Erythroblast (primary cell): ENCODE measurements at regions not wholly inside any gene's neighbourhood (a gene's known extent, or its start where the extent isn't known, plus 50 kb on each side); places are given as distances from the start of the nearest gene placed in this dataset.
A peak's percentile ranks its signal among the peaks of the same experiment; 100 is the strongest.
"Not testable (repeated sequence)": the region's sequence is repeated elsewhere in the genome, so short reads cannot be mapped to it uniquely, and the experiment has no call there.

ENCODE experiments used
- DNase-seq, 2 experiments: peaks; one replicate each; lab custom pipeline; 2025; lab: John Stamatoyannopoulos, UW
- GATA1 ChIP-seq: IDR thresholded peaks from 2 replicates; pipeline ENCODE4 v1.6.1; 2011; ENCODE audit warnings: low read depth, mild to moderate bottlenecking, control low read depth, low read length, moderate library complexity
- POLR2A ChIP-seq: IDR thresholded peaks from 2 replicates; pipeline ENCODE4 v1.6.1; 2011; ENCODE audit warnings: mild to moderate bottlenecking, low read length

DNA sequence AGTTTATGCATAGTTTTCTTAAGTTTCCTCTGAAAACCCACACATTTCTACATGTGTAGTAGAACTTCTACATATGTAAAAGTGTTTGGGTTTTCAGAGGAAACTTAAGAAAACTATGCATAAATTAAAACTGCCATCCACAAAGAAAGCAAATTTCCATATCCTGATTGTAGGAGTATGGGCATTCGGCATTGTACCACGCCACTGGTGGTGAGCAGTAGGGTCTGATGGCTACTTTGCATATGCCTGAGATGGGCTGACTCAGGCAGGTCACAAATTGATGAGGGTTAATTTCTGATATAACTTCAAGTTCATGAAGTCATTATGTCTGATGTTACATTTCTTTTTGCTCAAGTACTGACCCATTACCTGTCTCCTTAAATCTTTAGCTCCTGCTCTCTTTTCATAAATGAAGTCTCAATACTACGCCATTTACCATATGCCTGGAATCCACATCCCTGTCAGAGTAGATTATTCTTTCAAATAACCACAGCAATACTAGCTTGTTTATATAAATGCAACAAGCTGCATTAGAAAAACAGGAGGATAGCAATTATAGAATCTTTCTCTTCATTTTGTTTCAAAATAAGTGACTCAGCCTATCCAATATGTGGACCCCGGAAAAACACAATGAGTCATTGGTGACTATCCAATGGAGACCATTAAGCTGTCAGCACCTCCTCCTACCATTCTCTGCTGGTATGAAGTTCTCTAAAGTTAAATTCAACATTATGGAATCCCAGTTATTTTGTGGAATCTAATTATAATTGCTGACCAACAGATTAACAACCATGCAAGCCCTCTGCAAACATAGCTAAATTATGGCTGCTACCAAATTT lies 355.2 kb upstream of the UBE2E3 start:
- TF ChIP-seq POLR2A (no peak), GATA1 (no peak)
- DNase-seq, result no peak

DNA sequence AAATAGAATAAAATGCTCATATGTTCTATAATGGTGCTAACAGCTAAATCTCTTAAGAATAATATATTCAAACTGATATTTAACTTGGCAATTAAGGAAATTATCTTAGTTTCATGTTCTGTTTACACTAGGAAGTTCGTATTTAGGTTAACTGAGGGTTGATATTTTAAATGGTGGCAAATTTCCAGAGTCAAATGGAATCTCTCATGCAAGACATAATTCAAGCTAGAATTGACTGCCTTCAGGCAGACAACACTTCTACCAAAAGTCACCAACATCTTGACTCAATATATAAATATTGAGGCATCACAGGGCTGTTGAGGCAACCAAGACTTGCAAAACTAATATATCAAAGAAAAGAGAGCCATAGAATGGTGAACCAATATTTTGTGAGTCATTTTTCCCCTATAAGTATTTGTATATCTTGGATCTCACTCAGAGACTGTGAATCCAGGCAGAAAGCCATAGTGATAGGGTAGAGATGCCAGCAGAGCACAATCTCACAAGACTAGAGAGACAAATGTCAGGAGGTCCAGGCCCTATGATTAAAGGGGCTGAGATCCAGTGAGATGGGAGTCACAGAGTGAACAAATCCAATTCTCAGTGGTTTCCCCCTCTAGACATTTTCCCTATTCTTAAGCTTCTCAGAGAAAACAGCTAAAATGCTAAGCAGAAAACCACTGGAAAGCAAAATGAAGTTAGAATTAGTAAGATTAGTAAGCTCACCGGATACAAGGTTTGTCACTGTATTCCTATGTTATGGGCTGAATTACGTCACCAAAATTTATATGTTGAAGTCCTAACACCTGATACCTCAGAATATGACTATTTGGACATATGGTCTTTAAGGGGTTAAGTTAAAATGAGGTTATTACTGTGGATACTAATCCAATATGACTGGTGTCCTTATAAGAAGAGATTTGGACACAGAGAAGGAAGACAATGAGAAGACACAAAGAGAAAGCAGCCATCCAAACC lies 358.2 kb upstream of the UBE2E3 start:
- TF ChIP-seq POLR2A, result no peak
- TF ChIP-seq GATA1, result no peak

DNA sequence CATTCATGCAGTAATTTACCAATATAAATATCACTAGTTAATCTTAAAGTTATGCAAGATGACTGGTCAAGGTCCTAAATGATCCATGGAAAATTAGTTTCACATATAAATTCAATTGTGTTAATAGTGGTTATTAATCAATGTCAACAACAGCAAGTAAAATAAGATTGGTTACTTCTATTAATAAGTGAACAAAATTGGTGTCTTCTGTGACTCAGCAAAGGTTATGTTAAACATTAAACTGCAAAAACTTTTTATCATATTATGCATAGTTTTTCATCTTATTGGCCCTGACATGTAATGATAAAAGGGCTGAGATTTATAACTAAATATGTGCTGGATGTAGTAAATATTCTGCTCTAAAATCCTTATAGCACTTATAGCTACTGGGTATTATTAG lies 359.0 kb upstream of the UBE2E3 start:
- no peak for TF ChIP-seq GATA1
- no peak for TF ChIP-seq POLR2A
- no peak for DNase-seq

More for the DNA sequence above, 358.2 kb upstream of the UBE2E3 start:
- DNase-seq, result no peak

DNA sequence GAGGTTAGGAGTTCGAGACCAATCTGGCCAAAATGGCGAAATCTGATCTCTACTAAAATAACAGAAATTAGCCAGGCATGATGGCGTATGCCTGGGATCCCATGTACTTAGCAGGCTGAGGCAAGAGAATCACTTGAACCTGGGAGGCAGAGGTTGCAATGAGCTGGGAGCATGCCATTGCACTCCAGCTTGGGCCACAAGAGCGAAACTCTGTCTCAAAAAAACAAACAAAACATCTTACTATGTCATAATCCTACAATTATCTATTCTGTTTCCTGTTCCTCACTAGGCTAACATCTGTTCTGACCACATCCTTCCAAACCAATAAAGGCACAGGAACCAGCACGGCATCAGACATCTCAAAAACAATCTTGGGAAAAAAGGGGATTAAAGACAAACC lies 361.8 kb upstream of the UBE2E3 start:
- no peak for TF ChIP-seq POLR2A
- no peak for TF ChIP-seq GATA1
- no peak for DNase-seq

DNA sequence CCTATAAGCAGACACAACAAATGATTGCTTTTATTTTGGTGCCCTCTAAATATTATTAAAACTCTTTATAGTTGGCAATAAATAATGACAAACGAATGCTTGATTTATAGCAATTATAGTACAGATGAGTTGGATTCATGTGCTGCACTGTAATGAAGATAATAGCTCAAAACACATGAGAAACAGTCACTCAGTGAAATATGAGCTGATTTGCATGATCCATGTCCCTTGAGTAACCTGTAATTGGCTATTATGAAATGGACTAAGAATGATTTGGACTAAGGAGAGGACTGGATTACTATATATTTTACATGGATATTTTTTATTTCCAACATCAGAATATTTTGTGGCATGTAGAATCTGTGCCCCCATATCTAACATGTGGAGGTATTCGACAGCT lies 365.6 kb upstream of the UBE2E3 start:
- DNase-seq, result no peak

DNA sequence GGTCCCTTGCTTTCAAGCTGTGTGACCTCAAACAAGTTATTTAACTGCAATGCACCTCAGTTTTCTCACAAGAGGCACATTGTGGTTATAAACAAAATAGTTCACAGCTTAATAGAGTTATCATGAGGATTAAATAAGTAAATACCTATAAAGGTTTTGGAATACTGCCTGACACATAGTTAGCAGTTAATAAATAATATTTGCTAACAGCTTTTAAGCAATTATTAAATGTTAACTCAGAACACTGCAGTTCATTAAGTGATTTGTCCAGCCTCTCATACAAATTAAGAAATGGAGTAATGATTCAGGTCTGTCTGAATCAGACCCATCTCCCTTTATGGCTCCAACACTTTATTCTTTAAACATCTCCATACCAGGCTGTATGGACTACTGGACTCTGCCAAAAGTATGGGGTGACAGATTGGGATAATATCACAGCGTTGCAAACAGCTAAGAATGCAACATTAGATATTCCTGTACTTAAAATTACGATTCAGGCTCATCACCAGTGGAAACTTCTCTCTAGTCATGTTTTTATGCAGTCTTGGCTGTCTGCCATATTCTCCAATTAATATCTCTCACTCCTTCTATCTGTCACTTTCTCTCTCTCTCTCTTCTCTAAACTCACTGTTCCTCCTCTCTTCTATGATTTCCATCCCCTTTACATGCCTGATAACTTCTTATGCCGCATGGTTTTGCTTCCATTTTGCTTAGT lies 370.6 kb upstream of the UBE2E3 start:
- DNase-seq, result no peak
- no peak for TF ChIP-seq GATA1
- no peak for TF ChIP-seq POLR2A

More for the DNA sequence above, 365.6 kb upstream of the UBE2E3 start:
- TF ChIP-seq GATA1 (no peak), POLR2A (no peak)

DNA sequence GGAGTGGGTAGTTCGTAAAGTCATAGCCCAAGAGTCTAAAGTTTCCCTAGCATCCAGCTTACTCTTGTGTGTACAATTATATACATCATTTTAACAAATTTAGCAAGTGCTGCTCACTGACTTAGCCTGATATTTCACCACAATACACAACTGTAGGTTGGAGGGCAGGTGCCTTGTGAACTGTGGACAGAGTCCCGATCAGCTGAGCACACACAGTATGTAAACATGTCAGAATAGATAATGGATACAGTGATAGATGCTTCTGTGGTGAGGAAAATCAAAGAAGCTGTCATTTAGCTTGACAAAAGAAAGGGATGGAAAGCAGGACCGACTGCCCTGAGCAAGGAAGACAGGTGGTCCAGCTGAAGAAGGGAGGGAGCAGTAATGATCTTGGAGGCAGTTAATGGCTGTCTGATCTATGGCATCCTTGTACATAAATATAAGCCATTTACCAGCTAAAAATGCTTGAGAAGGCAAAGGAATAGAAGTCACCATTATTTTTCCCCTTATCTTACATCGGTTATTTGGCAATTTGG lies 372.8 kb upstream of the UBE2E3 start:
- no peak for TF ChIP-seq GATA1
- TF ChIP-seq POLR2A, result no peak

DNA sequence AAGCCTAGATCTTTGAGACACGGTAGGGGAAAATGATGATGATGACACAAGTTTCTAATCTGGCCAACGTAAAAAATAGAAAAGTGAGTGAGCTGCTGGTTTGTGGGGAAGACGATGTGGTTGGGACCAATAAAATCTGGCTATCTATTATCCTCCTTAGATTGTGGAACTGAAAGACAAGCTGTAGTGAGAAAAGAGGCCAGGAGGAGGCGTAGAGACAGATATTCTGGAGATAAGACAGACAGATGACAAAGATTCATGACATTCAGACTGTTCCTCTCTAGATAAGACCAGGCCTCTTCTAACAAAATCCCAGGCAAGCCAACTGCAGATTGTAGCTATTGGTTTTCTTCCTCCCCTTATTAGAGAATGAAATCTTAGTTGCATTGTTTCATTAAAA lies 376.3 kb upstream of the UBE2E3 start:
- TF ChIP-seq GATA1, result no peak
- TF ChIP-seq POLR2A, result no peak
- peak; percentile 6 to 10 for DNase-seq

More for the DNA sequence above, 372.8 kb upstream of the UBE2E3 start:
- DNase-seq, result no peak

DNA sequence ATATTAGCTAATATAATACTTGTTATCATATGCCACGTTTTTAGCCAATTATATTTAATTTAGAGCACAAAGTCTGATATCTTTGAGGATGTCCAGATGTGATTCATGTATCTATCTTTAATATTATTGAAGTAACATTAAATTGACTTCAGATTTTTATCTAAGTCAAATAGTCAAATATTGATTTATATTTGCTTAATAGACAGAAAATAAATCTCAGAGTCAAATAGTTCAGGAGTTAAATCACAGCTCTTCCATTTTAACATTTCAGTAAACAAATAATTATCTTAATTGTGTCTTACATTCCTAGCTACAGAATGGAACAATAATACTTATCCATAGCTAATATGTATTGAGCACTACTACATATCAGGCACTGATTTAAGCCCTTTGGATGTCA lies 379.4 kb upstream of the UBE2E3 start:
- TF ChIP-seq POLR2A, result no peak
- no peak for TF ChIP-seq GATA1
- DNase-seq, result no peak

DNA sequence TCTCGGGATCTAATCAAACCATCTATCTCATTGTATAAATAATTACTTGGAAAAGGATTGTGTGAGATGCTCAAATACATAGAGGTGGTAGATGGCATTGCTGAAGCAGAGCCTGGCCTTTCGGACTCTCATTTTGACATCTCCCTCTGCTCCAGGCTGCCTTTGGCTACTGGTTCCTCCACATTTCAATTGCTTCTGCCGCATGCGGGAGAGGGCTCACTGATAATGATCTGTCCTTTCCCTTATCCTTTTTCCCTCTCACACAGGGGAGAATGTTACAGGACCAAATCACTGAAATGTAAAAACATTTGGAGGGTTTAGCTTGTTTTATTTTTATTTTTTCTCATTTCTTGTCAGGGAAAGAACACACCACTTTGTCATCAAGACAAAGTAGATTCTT lies 380.6 kb upstream of the UBE2E3 start:
- DNase-seq, result no peak
- TF ChIP-seq POLR2A (no peak), GATA1 (no peak)

DNA sequence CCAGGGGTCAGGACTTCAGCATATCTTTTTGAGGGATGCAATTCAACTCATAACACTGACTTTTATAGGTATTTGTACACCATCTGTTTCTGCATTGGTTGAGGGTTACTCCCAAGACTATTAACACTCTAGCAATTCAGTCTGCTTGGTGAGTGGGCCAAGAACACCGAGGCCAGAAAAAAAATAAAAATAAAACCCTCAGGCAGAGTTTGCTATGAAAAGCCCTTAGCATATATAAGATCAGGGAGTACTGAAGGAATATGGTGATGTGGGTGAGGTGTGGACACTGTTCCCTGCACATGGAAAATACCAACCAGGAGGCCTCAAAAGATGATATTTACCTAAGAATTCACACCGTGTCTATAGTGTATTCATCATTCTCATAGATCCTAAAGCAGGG lies 383.2 kb upstream of the UBE2E3 start:
- DNase-seq, result no peak
- TF ChIP-seq GATA1, result no peak
- TF ChIP-seq POLR2A, result no peak

DNA sequence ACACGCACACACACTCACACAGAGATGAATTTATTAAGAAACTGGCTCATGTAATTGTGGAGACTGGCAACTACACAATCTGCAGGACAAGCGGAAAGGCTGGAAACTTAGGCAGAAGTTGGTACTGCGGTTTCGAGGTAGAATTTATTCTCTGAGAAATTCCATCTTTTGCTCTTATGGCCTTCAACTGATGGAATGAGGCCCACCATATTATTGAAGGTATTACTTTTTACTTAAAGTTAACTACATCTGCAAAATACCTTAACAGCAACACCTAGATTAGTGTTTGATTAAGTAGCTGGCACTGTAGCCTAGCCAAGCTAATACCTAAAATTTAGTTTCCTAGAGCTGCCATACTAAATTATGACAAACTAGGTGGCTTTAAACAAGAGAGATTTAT lies 384.0 kb upstream of the UBE2E3 start:
- TF ChIP-seq GATA1, result no peak
- TF ChIP-seq POLR2A, result no peak

DNA sequence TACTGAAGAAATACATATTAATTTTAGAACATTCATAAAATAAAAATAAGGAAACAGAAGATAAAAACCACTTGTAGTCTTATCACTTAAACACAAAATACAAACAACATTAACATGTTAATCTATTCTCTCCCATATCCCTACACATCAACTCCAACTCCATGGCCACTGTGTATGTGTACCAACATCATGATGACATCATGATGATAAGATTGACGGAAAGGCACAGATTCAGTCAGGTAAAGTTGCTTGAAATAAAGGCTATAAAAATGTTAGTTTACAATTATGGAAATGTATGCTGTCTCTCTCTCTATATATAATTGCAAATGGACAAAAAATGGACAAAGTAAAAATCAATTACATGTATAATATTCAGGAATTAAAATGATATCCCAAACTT lies 388.5 kb upstream of the UBE2E3 start:
- TF ChIP-seq POLR2A (no peak), GATA1 (no peak)

More for the DNA sequence above, 384.0 kb upstream of the UBE2E3 start:
- no peak for DNase-seq

DNA sequence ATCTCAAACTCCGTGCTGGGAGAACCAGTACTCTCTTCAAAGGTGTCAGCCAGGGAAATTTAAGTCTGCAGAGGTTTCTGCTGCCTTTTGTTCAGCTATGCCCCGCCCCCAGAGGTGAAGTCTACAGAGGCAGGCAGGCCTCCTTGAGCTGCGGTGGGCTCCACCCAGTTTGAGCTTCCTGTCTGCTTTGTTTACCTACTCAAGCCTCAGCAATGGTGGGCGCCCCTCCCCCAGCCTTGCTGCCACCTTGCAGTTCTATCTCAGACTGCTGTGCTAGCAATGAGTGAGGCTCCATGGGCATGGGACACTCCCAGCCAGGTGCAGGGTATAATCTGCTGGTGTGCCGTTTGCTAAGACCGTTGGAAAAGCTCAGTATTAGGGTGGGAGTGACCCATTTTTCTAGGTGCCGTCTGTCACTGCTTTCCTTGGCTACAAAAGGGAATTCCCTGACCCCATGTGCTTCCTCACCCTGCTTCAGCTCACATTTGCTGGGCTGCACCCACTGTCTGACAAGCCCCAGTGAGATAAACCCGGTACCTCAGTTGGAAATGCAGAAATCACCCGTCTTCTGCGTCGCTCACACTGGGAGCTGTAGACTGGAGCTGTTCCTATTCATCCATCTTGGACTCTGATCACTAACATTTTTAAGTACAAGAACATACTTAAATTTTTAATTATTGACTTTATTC lies 389.2 kb upstream of the UBE2E3 start:
- DNase-seq, result not testable (repeated sequence)

More for the DNA sequence above, 388.5 kb upstream of the UBE2E3 start:
- DNase-seq, result no peak
